CD1c-positive myeloid dendritic cell (primary cell): ENCODE measurements at regions not wholly inside any gene's neighbourhood (a gene's known extent, or its start where the extent isn't known, plus 50 kb on each side); places are given as distances from the start of the nearest gene placed in this dataset.

Experiments used
- DNase-seq: peaks from one replicate; pipeline ENCODE4 v3.0.0-alpha.2; 2016; ENCODE audit errors: extremely low spot score

- no peak for DNase-seq
These were observed 200.8 kb downstream of the PLK2 start for GRCh38 chr5:58258984-58259684.

- DNase-seq = no peak
These were observed 203.9 kb downstream of the PLK2 start for GRCh38 chr5:58255970-58256369.

- no peak for DNase-seq
These were observed 204.5 kb downstream of the PLK2 start for GRCh38 chr5:58255386-58255785.

GRCh38 chr5:58248221-58248620 is 211.7 kb downstream of the PLK2 start:
- DNase-seq = no peak

- DNase-seq = no peak
These were observed 213.4 kb downstream of the PLK2 start for GRCh38 chr5:58246461-58246944.

- DNase-seq = no peak
These were observed 214.4 kb downstream of the PLK2 start for GRCh38 chr5:58245476-58245840.

- DNase-seq = no peak
These were observed 214.9 kb downstream of the PLK2 start for GRCh38 chr5:58244819-58245475.

GRCh38 chr5:58241389-58241788 is 218.5 kb downstream of the PLK2 start:
- DNase-seq = no peak

GRCh38 chr5:58240322-58240721 is 219.6 kb downstream of the PLK2 start:
- DNase-seq = no peak

- DNase-seq = no peak
These were observed 220.2 kb downstream of the PLK2 start for GRCh38 chr5:58239731-58240130.

GRCh38 chr5:58239045-58239444 is 220.8 kb downstream of the PLK2 start:
- peak; percentile 65 for DNase-seq

GRCh38 chr5:58236498-58236897 is 223.4 kb downstream of the PLK2 start:
- DNase-seq = no peak

GRCh38 chr5:58235299-58235698 is 224.6 kb downstream of the PLK2 start:
- peak; percentile 79 for DNase-seq

- DNase-seq = no peak
These were observed 227.8 kb downstream of the PLK2 start for GRCh38 chr5:58232130-58232529.

GRCh38 chr5:58231041-58231440 is 228.8 kb downstream of the PLK2 start:
- DNase-seq = no peak

GRCh38 chr5:58228896-58229295 is 231.0 kb downstream of the PLK2 start:
- no peak for DNase-seq

- DNase-seq = no peak
These were observed 232.0 kb downstream of the PLK2 start for GRCh38 chr5:58227858-58228257.

GRCh38 chr5:58224661-58225060 is 235.2 kb downstream of the PLK2 start:
- no peak for DNase-seq

- no peak for DNase-seq
These were observed 235.7 kb downstream of the PLK2 start for GRCh38 chr5:58224221-58224620.

GRCh38 chr5:58215364-58215763 is 244.5 kb downstream of the PLK2 start:
- no peak for DNase-seq

GRCh38 chr5:58211441-58211840 is 248.4 kb downstream of the PLK2 start:
- no peak for DNase-seq

GRCh38 chr5:58208674-58209073 is 251.2 kb downstream of the PLK2 start:
- DNase-seq = no peak

GRCh38 chr5:58207076-58207475 is 252.8 kb downstream of the PLK2 start:
- DNase-seq = no peak

- no peak for DNase-seq
These were observed 254.9 kb downstream of the PLK2 start for GRCh38 chr5:58204966-58205365.
